Stimulated activated CD4-positive, alpha-beta T cell treated with anti-CD3 and anti-CD28 coated beads, Interleukin-2, amount 100 ng/mL, for 48 hours (primary cell): ENCODE measurements at regions not wholly inside any gene's neighbourhood (a gene's known extent, or its start where the extent isn't known, plus 50 kb on each side); places are given as distances from the start of the nearest gene placed in this dataset.
A peak's percentile ranks its signal among the peaks of the same experiment; 100 is the strongest.

Experiments used
- DNase-seq, 2 donors: peaks; one replicate each; pipeline ENCODE4 v3.0.0-alpha.2; 2020

GRCh38 chr19:46945694-46946489 lies 73.7 kb upstream of the NPAS1 start:
- no peak for DNase-seq

GRCh38 chr19:46946611-46947238 lies 72.9 kb upstream of the NPAS1 start:
- DNase-seq = no peak

GRCh38 chr19:46947866-46948265 lies 71.8 kb upstream of the NPAS1 start:
- DNase-seq = no peak

GRCh38 chr19:46950526-46951170 lies 69.0 kb upstream of the NPAS1 start:
- DNase-seq = no peak

GRCh38 chr19:46951171-46951986 lies 68.3 kb upstream of the NPAS1 start:
- peak in 1 of 2 donors; percentile 37 for DNase-seq

GRCh38 chr19:46952874-46953273 lies 66.8 kb upstream of the NPAS1 start:
- DNase-seq = no peak

GRCh38 chr19:46953955-46954501 lies 65.6 kb upstream of the NPAS1 start:
- DNase-seq = no peak

GRCh38 chr19:46954502-46954992 lies 65.1 kb upstream of the NPAS1 start:
- DNase-seq = no peak

GRCh38 chr19:46954993-46955812 lies 64.4 kb upstream of the NPAS1 start:
- DNase-seq = no peak

GRCh38 chr19:46955813-46956371 lies 63.7 kb upstream of the NPAS1 start:
- no peak for DNase-seq

GRCh38 chr19:46958532-46958931 lies 61.1 kb upstream of the NPAS1 start:
- DNase-seq = peak in 1 of 2 donors; percentile 21

- DNase-seq = no peak
Observed at GRCh38 chr19:46959894-46960556, 59.6 kb upstream of the NPAS1 start.

- DNase-seq = no peak
Observed at GRCh38 chr19:46962030-46962570, 57.5 kb upstream of the NPAS1 start.

- no peak for DNase-seq
Observed at GRCh38 chr19:46963093-46963734, 56.4 kb upstream of the NPAS1 start.

- no peak for DNase-seq
Observed at GRCh38 chr19:46967578-46968032, 52.0 kb upstream of the NPAS1 start.
